RWPE1 (cell line): ENCODE measurements at regions not wholly inside any gene's neighbourhood (a gene's known extent, or its start where the extent isn't known, plus 50 kb on each side); places are given as distances from the start of the nearest gene placed in this dataset.

Experiments
- CTCF ChIA-PET: fragments of 350-600 bp; sonication (Branson Sonifier 250); formaldehyde crosslinking; extraction: SDS; loops from one replicate; lab custom pipeline; 2021; lab: Yijun Ruan, JAX
- POLR2A ChIA-PET: fragments of 400-600 bp; formaldehyde crosslinking; extraction: SDS; loops from one replicate; lab custom pipeline; 2020; ENCODE audit warnings: antibody characterized with exemption; ENCODE audit not compliant: low non-redundant PET; lab: Yijun Ruan, JAX
- DNase-seq: peaks from one replicate; pipeline ENCODE4 v3.0.0; 2012; ENCODE audit warnings: low spot score
- H3K27ac ChIP-seq: fragments of 450-650 bp; 2 replicates; pipeline ENCODE4 v1.5.1; 2017
- TF ChIP-seq, protein P1 (sequence below): fragments of 450-650 bp; conservative IDR thresholded peaks from 2 replicates; pipeline ENCODE4 v1.5.1; 2017; ENCODE audit warnings: low read depth, mild to moderate bottlenecking

GRCh38 chr12:45658020-45658419 lies 71.5 kb upstream of the ARID2 start:
- TF ChIP-seq, protein P1, sequence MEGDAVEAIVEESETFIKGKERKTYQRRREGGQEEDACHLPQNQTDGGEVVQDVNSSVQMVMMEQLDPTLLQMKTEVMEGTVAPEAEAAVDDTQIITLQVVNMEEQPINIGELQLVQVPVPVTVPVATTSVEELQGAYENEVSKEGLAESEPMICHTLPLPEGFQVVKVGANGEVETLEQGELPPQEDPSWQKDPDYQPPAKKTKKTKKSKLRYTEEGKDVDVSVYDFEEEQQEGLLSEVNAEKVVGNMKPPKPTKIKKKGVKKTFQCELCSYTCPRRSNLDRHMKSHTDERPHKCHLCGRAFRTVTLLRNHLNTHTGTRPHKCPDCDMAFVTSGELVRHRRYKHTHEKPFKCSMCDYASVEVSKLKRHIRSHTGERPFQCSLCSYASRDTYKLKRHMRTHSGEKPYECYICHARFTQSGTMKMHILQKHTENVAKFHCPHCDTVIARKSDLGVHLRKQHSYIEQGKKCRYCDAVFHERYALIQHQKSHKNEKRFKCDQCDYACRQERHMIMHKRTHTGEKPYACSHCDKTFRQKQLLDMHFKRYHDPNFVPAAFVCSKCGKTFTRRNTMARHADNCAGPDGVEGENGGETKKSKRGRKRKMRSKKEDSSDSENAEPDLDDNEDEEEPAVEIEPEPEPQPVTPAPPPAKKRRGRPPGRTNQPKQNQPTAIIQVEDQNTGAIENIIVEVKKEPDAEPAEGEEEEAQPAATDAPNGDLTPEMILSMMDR, result no peak
- CTCF ChIA-PET, result no interaction called here
- DNase-seq, result no peak
- H3K27ac ChIP-seq, result no peak overlapping the region
- POLR2A ChIA-PET, result no interaction called here

- peak; percentile 51 for DNase-seq
- TF ChIP-seq, protein P1, result no peak
- H3K27ac ChIP-seq, result no peak overlapping the region
- POLR2A ChIA-PET, result no interaction called here
- CTCF ChIA-PET, result no interaction called here
These were observed 69.2 kb upstream of the ARID2 start for GRCh38 chr12:45660330-45660729.

GRCh38 chr12:45663455-45663854 lies 66.1 kb upstream of the ARID2 start:
- ChIA-PET CTCF (no interaction called here), POLR2A (no interaction called here)
- no peak for DNase-seq
- TF ChIP-seq, protein P1, result no peak
- no peak overlapping the region for H3K27ac ChIP-seq

DNA sequence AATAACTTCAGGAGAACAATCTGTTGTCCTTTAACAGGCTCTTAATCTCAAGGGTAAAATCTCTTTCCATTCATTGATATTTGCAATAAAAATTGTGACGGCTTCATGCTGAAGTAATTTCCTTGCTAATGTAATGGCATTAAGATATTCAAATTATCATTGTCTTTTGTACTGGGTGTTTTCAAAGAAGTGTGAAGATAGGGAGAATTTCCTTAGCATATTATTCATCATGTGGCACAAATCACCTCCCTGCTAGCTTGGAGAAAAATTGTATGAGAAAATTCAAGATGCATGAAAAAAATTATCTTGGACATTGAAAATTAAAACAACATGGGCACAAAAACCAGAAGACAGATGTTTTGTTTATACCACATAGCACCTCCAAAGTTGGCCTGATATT lies 63.6 kb upstream of the ARID2 start:
- CTCF ChIA-PET, result interaction anchor here (0.6 kb wide), 1 partner anchor 472 kb away, joined by 3 read pairs; no protein-coding TSS in a partner anchor
- DNase-seq, result no peak
- H3K27ac ChIP-seq, result no peak overlapping the region
- POLR2A ChIA-PET, result no interaction called here
- TF ChIP-seq, protein P1, result no peak

DNA sequence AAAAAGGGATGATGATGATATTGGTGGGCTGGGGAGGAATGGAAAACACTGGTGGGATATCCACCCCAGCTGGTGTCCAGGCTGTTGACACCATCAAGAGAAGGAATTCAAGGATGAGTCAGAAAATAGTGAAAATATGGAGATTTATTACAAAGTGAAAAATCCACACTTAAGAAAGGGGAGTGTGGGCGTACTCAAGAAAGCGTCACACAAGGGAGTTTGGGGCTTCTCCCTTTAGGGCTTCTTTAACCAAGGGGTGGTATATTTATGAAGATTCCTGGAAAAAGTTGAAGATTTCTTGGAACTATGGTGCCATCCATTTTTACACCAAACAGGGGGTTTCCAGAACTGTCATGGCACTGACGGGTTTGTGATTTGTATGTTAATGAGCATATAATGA lies 63.1 kb upstream of the ARID2 start:
- TF ChIP-seq, protein P1, result no peak
- no peak overlapping the region for H3K27ac ChIP-seq
- CTCF ChIA-PET, result interaction anchor here (0.6 to 0.7 kb wide), 2 partner anchors 12 to 473 kb away, joined by 3 read pairs; no protein-coding TSS in a partner anchor
- POLR2A ChIA-PET, result no interaction called here
- DNase-seq, result no peak

DNA sequence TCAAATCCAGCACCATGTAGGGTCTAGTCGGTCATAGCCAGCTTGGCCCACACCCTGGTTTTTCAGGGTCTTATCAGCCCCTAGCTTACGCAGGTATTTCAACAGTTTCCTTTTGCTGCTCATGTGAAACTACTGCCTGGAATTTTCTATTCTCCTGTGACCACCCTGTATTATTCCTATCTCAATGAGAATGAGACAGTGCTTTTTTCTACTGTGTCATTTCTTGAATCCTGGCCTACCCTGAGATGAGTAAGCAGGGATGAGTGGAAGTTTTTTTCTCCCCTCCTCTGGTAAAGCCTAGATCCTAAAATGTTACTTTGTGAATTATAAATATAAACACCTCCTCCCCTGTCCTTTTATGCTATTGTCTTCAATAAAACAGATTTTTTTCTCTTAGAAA lies 62.7 kb upstream of the ARID2 start:
- no peak overlapping the region for H3K27ac ChIP-seq
- ChIA-PET CTCF (interaction anchor here (0.7 kb wide), 1 partner anchor 12 kb away, joined by 3 read pairs; no protein-coding TSS in a partner anchor), POLR2A (no interaction called here)
- TF ChIP-seq, protein P1, result no peak
- DNase-seq, result no peak
